Ramos (cell line): ENCODE measurements at regions not wholly inside any gene's neighbourhood (a gene's known extent, or its start where the extent isn't known, plus 50 kb on each side); places are given as distances from the start of the nearest gene placed in this dataset.

ENCODE experiments used
- in situ Hi-C: fragments of 300-500 bp; cut with MboI; formaldehyde crosslinking; loops from one replicate; pipeline ENCODE4 v1.14.3; 2022; ENCODE audit warnings: low sequenced_read_pairs; ENCODE audit not compliant: unreplicated experiment

DNA sequence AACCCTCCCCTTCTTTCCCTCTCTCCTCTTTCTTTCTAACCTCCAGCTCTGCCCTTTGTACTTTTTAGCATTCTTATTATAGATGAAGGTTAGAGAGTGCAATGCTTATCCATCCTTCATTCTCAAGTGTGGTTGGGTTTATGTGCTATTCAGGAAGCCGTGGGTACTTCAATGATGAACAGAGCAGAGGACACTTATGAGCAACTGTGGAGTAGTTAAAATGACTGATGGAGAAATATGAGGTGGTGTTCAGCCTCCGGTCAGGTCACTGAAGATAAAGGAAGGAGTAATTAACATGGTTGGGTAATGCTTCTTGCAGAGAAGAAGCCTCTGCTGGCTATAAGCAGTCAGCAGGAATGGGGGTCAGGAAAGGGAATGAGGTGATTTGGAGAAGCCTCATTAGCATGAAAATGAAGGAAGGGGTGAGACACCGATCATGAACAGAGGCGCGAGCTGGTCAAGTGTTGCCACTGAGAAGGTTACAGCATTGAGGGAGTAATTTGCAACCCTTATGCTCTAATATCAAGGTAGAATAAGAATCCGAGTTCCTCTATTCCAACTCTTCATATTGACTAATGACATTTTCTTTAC lies 174.7 kb downstream of the LPIN1 start:
- in situ Hi-C loops, result no loop called here

DNA sequence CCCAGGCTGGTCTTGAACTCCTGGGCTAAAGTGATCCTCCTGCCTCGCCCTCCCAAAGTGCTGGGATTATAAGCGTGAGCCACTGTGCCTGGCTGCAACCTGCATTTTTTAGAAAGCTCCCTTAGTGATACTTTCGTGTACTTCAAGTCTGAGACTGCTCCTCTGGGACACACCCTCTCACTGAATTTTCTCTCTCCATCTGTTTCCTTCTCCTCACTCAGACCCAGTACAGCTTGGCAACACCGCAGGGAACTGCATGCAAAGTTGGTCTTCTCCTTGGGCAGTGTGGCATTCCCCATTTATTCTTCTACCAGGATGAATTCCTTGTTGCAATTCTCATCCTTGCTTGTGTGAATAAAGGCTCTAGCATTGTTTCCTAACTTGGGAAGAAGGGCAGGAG lies 175.9 kb downstream of the LPIN1 start:
- in situ Hi-C loops, result no loop called here

DNA sequence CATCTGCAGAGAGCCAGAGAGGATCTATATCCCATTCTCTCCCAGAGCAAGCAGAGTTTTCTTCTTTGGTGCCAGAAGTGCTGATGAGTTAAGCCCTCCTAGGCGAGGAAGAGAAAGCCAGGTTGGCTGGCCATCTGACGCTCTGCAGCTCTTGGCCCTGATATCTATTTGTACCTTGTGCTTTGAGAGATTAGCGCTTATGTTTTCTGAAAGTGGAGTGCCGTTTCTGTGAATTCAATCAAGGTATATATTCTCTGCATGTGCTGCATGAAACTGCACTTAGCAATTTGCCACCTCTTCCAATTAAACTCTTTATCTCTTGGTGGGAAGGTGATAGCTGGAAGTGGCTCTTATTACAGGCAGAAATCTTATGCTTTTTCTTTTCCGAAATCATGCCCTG lies 177.5 kb downstream of the LPIN1 start:
- in situ Hi-C loops, result no loop called here

DNA sequence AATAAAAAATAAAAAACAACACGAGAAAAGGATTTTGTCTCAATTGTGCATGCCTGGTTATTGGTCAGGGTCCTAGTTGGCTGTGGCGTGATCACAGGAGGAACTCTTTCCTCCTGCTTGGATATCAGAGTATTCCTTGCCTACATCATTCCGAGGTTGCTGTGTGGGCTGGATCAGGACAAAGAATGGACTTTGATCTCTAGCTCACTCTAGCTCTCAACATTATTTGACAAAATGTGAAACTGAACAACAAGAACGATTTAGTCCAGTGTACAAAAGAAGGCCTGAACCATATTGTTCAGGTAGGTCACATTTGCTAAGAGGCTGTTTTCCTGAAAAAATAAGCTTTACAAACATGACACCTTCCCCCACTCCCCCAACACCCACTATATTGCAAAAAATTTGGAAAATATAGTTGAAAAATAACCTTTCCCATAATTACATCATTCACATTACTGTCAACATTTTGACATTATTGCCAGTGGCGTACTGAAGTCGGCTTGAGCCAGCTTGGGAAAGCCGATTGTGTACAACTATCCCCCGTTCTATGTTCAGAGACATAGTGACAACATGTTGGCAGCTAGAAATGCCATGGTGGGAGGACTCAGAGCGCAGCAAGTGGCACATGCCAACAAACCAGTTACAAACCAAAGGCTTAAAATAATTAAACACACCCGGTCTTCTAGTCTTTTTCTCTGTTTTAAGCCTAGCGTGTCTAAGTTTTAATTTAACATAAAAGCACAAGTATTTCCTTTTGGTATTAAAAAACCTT lies 179.0 kb downstream of the LPIN1 start:
- in situ Hi-C loops, result no loop called here

DNA sequence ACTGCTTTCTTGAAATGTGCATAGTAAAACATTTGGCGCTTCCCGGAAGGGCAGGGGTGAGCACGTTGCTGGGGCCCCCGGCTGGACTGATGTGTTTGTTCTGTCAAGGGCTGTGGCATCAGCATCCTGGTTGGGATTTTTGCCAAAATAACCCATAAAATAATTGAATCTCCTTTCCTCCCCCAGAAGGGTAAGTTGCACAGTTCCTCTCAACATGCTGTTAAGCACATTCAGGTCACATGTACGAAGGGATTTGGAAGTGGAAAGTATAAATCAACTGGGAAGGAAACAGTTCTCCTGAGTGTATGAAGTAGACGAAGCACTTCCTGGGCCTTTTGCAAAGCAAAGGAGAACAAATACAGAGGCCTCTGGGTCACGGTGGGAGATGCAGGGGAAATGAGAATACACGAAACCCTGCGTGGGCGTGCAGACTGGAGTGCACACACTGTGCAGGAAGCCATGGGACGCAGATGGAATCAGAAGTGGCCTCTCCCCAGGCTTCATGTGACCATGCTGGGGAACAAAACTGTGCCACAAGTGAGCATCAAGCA lies 183.9 kb downstream of the LPIN1 start:
- in situ Hi-C loops, result no loop called here

DNA sequence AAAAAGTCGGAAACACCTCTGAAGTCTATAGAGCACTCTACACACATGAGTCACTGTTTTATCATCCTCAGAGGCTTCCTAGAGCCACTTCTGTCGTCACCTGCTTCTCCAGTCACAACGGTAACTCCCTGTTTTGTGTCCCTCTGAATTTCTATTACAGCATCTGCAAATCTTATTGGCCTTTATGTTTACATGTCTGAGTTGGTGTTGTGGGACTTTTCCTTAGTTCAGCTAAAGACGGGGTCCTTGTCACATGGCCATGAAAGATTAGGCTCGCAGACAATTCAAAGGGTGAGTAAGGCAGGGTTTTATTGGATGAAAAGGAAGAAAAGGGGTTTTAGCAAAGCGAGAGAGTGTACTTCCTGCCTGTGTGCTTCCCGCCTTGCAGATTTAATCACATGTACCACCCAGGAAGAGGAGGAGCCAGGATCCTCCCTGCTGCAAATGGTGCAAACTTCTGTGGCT lies 185.6 kb downstream of the LPIN1 start:
- in situ Hi-C loops, result no loop called here

DNA sequence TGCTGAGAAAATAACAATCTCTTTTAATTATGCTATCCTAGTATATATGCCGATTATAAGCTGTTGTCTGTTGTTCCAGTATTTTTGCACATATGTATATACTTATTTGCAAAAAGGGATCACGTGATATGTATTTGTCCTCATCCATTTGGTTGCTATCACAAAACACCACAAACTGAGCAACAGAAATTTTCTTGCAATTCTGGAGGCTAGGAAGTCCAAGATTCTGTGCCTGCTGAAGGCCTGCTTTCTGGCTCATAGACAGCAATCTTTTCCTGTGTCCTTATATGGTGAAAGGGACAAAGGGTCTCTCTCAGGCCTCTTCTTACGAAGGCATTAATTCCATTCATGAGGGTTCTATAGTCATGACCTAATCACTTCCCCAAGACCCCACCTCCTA lies 186.5 kb downstream of the LPIN1 start:
- in situ Hi-C loops, result no loop called here

DNA sequence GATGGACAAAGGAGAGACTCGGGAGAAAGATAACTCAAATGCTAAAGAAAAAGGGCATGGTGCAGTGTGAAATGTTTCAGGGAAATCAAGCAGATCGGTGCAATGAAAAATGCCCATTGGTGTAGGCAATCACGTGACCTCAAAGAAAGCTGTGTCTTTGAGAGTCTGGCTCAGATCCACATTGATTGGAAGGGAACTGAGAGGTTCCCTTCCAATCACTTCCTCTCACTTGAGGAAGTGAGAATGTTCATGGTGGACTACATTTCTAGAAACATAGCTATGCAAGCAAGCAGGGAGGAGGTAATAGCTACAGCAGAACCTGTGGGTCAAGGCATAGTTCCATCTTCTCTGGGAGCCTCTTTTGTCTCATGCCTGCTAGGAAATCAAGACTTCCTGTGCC lies 187.4 kb downstream of the LPIN1 start:
- in situ Hi-C loops, result no loop called here

DNA sequence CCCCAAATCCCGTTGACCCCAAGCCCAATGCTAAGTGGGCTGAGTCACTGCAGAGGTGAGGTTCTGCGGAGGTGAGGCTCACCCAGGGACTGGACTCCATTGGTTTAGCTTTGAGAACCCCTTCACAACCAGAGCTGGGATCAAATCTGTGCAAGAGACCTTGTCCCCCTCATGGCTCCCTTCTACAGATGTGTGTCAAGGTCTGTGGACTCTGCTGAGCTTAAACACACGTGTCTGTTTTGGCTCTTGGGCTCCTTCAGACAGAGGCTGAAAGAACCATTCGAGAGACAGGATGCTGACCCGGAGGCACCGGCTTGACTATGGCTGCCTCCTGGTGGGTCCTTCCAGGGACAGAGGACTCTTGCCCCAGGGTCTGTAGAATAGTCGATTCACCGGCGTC lies 190.3 kb downstream of the LPIN1 start:
- in situ Hi-C loops, result no loop called here

DNA sequence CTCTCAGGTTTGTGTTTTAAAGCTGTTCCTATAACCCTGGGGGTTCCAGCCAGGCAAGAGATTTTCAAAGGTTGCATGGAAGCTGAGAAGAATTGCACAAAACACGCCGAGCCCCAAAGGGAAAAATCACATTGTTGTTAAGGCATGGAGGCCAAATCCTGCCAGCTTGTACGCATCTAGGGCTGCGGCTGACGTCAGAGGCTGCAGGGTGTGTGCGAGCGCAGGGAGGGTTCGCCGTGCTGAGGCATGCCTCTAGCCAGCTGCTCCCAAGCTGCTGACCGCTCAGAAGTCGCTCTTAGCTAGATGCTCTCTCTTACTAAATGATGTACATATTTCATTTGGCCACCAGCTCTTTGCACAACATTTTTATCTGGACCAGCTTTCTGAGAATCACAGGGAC lies 191.8 kb downstream of the LPIN1 start:
- in situ Hi-C loops, result no loop called here

DNA sequence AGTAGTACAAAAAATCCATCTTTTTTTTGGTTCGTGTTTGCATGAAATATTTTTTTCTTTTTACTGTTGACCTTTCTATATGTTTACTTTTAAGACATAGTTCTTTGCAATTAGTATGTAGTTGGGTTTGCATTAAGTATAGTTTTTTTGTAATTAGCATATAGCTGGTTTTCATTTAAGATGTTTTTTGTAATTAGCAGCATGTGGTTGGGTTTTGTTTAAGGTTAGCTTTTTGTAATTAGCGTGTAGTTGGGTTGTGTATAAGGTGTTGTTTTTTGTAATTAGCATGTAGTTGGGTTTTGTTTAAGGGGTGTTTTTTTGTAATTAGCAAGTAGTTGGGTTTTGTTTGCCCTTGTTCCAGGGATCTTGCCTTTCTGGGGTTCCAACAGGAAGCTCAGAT lies 193.1 kb downstream of the LPIN1 start:
- in situ Hi-C loops, result no loop called here

DNA sequence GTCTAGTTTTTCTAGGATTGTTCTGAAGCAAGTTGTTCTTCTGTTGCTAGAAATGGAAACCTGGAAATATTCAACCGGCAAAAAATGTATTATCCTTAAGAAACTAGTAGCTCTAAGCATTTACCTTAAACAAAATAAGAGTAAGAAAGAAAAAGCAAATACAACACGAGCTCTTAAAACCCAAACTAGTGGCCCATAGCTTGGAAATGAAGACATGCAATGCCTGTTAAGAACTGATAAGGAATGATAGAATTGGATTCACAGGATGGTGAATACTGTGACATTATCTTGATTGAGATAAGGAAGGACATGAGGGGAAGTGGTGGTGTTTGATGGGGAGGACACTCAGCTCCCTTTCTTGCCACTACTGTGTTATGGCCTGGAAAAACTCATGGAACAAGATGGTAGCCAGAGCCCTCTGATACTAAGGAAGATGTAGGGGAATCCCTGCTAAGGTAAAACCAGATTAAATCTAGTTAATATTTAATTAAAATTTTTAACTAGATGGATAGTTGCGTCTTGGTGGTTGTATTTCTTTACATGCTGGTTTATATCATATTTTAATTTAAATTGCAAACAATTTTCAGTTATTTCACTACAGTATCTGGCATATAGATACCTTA lies 193.8 kb downstream of the LPIN1 start:
- in situ Hi-C loops, result no loop called here

DNA sequence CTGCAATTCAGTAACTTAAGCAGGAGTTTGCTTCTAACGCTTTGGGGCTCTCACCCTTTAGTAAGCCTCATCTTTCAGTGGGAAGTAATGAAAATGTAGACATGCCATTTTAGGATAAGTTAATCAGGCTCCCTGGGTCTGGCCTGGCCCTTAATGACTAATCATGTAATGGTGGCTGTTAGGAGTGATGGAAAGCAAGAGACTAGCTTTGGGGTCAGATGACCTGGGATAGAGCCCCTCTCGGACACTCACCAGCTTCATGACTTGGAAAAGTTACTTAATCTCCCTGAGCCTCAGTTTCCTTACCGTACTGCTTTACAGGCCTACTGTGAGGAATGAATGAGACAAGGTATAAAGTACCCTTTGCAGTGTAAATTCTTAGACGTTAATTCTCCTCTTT lies 194.4 kb downstream of the LPIN1 start:
- in situ Hi-C loops, result no loop called here

DNA sequence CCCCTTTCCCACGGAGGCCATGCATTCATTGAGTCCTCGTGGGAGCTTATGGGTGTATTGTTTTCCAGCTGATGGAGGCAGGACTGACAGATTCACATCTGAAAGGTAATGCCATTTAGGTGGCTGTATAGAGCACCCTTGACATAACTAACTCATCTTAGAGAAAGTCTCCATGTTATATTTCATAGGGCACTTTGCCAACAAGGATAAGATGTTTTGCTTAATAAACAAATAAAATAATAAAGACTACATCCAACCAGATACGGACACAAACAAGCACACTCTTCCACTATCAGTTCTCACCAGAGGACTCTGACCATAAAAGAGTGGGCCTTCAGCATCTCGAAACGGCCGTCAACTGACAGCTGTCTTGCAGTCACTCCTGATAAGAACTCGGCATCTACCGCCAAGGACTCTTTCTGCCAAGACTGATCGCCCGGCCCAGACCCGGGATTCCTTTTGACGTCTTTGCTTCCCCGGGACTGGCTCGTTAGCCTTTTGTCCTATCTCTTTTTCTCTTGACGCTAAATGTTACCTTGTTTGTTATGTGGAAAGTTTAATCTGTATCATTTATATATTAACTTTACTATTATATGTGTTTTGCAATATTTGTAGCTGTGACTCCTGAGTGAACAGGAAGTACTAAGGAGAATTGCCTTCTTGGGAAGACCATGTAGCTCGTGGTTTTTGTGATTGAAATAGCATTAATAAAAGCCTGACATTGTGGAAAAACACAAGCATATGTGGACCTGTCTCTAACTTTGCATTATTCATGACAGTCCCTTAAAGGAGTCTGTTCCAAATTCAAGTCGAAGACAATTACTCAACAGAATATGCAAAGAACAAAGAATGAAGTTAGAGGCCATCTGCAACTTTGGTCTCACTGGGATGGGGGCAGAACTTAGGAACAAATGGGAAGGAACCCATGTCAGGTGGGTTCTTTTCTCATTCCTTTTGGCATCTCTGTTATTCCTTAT lies 195.1 kb downstream of the LPIN1 start:
- in situ Hi-C loops, result no loop called here

DNA sequence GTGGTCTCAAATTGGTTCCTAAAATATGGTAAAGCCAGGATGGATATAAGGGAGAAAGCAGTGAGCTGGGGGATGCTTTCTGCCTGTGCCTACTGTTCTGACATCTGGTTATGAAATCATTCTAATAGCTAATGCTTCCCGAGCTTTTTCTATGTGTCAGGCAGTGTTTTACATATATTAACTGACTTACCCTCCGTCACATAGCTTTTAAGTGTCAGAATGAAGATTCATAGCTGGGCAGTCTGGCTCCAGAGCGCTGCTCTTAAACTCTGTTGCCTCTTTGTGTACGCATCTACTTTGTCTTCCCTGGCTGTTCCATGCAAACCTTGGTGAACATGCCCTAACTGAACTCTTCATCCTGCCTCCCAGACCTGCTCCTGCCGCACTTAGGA lies 195.7 kb downstream of the LPIN1 start:
- in situ Hi-C loops, result no loop called here

DNA sequence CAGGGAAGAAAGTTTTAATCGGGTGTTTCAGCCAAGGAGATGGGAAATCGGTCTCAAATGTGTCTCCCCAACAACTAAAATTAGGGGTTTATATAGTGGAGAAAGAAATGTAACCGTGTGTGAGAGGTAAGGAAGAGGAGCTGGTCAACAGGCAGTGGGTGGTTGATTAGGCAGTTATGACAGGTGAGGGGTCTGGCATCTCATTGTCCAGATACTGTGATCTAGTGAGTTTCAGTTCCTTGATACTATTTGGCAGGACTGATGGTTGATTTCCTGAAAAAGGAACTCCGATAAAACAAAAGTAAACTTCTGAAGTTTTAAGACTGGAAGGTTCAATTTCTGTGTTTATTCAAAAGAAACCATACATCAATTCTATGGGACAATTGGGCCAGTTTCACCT lies 197.9 kb downstream of the LPIN1 start:
- in situ Hi-C loops, result no loop called here

DNA sequence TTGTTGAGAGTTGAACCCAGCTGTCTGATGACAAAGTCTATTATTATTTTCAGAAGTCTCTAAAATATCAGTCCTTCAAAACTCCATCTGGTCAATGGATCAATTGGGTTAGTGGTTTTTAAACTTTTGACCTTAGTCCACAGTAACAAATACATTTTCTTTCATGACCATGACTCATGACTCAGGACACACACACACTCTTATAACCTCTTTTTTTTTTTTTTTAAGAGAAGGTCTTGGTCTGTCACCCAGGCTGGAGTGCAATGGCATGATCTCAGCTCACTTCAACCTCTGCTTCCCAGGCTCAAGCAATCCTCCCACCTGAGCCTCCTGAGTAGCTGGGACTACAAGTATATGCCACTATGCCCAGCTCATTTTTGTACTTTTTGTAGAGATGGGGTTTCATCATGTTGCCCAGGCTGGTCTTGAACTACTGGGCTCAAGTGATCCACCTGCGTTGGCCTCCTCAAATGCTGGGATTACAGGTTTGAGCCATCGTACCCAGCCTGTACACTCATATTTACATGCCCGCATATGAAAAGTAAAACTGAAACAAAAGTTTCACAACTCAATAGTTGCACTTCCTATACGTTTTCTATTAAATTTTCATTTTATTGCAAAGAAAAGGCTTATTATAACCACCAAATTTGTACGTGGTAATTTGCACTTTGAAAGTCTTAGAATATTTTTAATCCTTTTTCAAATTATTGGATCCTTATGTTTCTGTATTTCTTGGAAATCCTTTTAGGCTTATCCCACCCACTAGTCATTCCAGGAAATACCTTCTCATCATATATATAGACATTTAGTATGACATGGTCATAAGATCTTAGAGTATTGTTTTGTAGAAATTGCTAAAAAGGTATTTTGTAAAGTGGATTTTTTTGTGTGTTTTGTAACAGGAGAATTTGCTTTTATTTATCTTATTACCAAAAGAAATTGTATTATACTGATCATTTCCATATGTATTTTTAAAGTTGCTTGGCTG lies 199.0 kb downstream of the LPIN1 start:
- in situ Hi-C loops, result no loop called here

DNA sequence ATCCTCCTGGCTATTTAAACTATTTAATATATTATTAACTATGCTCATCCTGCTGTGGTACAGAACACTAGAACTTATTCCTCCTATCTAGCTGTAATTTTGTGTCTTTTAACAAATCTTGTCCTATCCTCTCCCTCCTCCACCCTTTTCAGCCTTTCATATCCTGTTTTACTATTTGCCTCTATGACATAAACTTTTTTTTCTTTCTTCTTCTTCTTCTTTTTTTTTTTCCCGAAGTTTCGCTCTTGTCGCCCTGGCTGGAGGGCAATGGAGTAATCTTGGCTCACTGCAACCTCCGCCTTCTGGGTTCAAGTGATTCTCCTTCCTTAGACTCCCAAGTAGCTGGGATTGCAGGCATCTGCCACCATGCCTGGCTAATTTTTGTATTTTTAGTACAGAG lies 201.5 kb downstream of the LPIN1 start:
- in situ Hi-C loops, result no loop called here
